Stimulated activated CD4-positive, alpha-beta T cell treated with anti-CD3 and anti-CD28 coated beads, Interleukin-2, amount 100 ng/mL, for 24 hours (primary cell): ENCODE measurements at regions not wholly inside any gene's neighbourhood (a gene's known extent, or its start where the extent isn't known, plus 50 kb on each side); places are given as distances from the start of the nearest gene placed in this dataset.
A peak's percentile ranks its signal among the peaks of the same experiment; 100 is the strongest.
"Not testable (repeated sequence)": the region's sequence is repeated elsewhere in the genome, so short reads cannot be mapped to it uniquely, and the experiment has no call there.

Experiments
- DNase-seq, 2 donors: peaks; one replicate each; pipeline ENCODE4 v3.0.0-alpha.2; 2020

GRCh38 chr3:27552708-27553107 is 68.5 kb upstream of the SLC4A7 start:
- not testable (repeated sequence) for DNase-seq

GRCh38 chr3:27551413-27551812 is 67.2 kb upstream of the SLC4A7 start:
- DNase-seq: not testable (repeated sequence)

GRCh38 chr3:27545061-27545460 is 60.9 kb upstream of the SLC4A7 start:
- DNase-seq: no peak

GRCh38 chr3:27544372-27544865 is 60.2 kb upstream of the SLC4A7 start:
- no peak for DNase-seq

- no peak for DNase-seq
Observed at GRCh38 chr3:27542476-27542875, 58.3 kb upstream of the SLC4A7 start.

GRCh38 chr3:27540231-27540630 is 56.0 kb upstream of the SLC4A7 start:
- no peak for DNase-seq

- DNase-seq: no peak
Observed at GRCh38 chr3:27536491-27536890, 52.3 kb upstream of the SLC4A7 start.

- DNase-seq: no peak
Observed at GRCh38 chr3:27535809-27536392, 51.7 kb upstream of the SLC4A7 start.

GRCh38 chr3:27533718-27534573 is 49.8 kb upstream of the SLC4A7 start:
- DNase-seq: peak; percentile 9 to 27
